CD14-positive monocyte (primary cell): ENCODE measurements at regions not wholly inside any gene's neighbourhood (a gene's known extent, or its start where the extent isn't known, plus 50 kb on each side); places are given as distances from the start of the nearest gene placed in this dataset.

Source experiments
- DNase-seq, 3 donors: peaks; one replicate each; pipeline ENCODE4 v3.0.0-alpha.2; 2011 to 2022
- H2AFZ ChIP-seq: 2 replicates; pipeline ENCODE4 v1.6.0; 2012; ENCODE audit warnings: mild to moderate bottlenecking, low read depth, low read length, inconsistent platforms; ENCODE audit not compliant: insufficient read depth, poor library complexity, severe bottlenecking
- H3K27ac ChIP-seq, 2 donors: 1 replicate in 1 of 2; 2 replicates in 1 of 2; pipeline ENCODE4 v1.5.1; 2012 to 2013; ENCODE audit warnings: low read length in 2 of 2, control low read depth in 1 of 2, inconsistent platforms in 1 of 2, low read depth in 1 of 2, mild to moderate bottlenecking in 1 of 2
- H3K27me3 ChIP-seq, 2 donors: one replicate each; pipeline versions ENCODE4 v1.6.0 to v1.6.1; 2011 to 2013; ENCODE audit warnings: low read length in 2 of 2; ENCODE audit not compliant: control insufficient read depth in 2 of 2, insufficient read depth in 2 of 2
- H3K36me3 ChIP-seq, 2 donors: replicated peaks in 1 of 2; 1 replicate in 1 of 2; 2 replicates in 1 of 2; pipeline versions ENCODE4 v1.5.1 to v1.6.1; 2012 to 2013; ENCODE audit warnings: low read length in 2 of 2, control low read depth in 1 of 2, inconsistent platforms in 1 of 2, mild to moderate bottlenecking in 1 of 2; ENCODE audit not compliant: insufficient read depth in 2 of 2, control insufficient read depth in 1 of 2
- H3K4me1 ChIP-seq, 2 donors: 1 replicate in 1 of 2; 2 replicates in 1 of 2; pipeline versions ENCODE4 v1.5.1 to v1.6.1; 2012 to 2013; ENCODE audit warnings: low read length in 2 of 2, control low read depth in 1 of 2, inconsistent platforms in 1 of 2, mild to moderate bottlenecking in 1 of 2, moderate library complexity in 1 of 2; ENCODE audit not compliant: insufficient read depth in 2 of 2, control insufficient read depth in 1 of 2
- H3K4me2 ChIP-seq: replicated peaks from 2 replicates; pipeline ENCODE3; 2012; ENCODE audit warnings: low read length, moderate library complexity, mild to moderate bottlenecking; ENCODE audit not compliant: poor library complexity, severe bottlenecking; ENCODE audit errors: extremely low read depth
- H3K4me3 ChIP-seq, 3 experiments: fragments of 200-600 bp in 1 of 3; sonication (generic) in 1 of 3; replicated peaks in 1 of 3; 1 replicate in 2 of 3; 2 replicates in 1 of 3; pipeline ENCODE4 v1.5.1; 2011 to 2013; ENCODE audit warnings: low read length in 3 of 3, mild to moderate bottlenecking in 3 of 3, control low read depth in 2 of 3, low read depth in 2 of 3, inconsistent platforms in 1 of 3, moderate library complexity in 1 of 3
- H3K79me2 ChIP-seq: 2 replicates; pipeline ENCODE4 v1.6.0; 2012; ENCODE audit warnings: mild to moderate bottlenecking, control low read depth, inconsistent platforms, low read length, moderate library complexity; ENCODE audit not compliant: insufficient read depth
- H3K9ac ChIP-seq: 2 replicates; pipeline ENCODE4 v1.6.0; 2017; ENCODE audit warnings: low read length, mild to moderate bottlenecking; ENCODE audit not compliant: insufficient read depth, poor library complexity, severe bottlenecking
- H3K9me3 ChIP-seq, 2 donors: replicated peaks in 1 of 2; 1 replicate in 1 of 2; 2 replicates in 1 of 2; pipeline versions ENCODE4 v1.5.1 to v1.6.1; 2012 to 2013; ENCODE audit warnings: low read length in 2 of 2, control low read depth in 1 of 2; ENCODE audit not compliant: control insufficient read depth in 1 of 2, insufficient read depth in 1 of 2
- H4K20me1 ChIP-seq: 2 replicates; pipeline ENCODE4 v1.6.0; 2012; ENCODE audit warnings: mild to moderate bottlenecking, low read length, control low read depth, moderate library complexity; ENCODE audit not compliant: insufficient read depth
- H3K27ac Mint-ChIP-seq, 7 donors: one replicate each; pipeline ENCODE4 v1.8.0; 2020; ENCODE audit warnings: mild to moderate bottlenecking in 7 of 7, mixed read lengths in 7 of 7, moderate library complexity in 6 of 7, inconsistent platforms in 2 of 7
- H3K27me3 Mint-ChIP-seq, 3 donors: one replicate each; pipeline ENCODE4 v1.8.0; 2021 to 2022; ENCODE audit warnings: low read depth in 3 of 3, mild to moderate bottlenecking in 3 of 3, mixed read lengths in 3 of 3, moderate library complexity in 3 of 3, inconsistent platforms in 1 of 3
- H3K36me3 Mint-ChIP-seq, 2 donors: one replicate each; pipeline ENCODE4 v1.8.0; 2020; ENCODE audit warnings: mixed read lengths in 2 of 2, inconsistent platforms in 1 of 2, mild to moderate bottlenecking in 1 of 2
- H3K4me1 Mint-ChIP-seq: one replicate; pipeline ENCODE4 v1.8.0; 2020; ENCODE audit warnings: mild to moderate bottlenecking, mixed read lengths
- H3K4me3 Mint-ChIP-seq, 2 donors: one replicate each; pipeline ENCODE4 v1.8.0; 2020; ENCODE audit warnings: mild to moderate bottlenecking in 2 of 2, mixed read lengths in 2 of 2, moderate library complexity in 1 of 2
- H3K9me3 Mint-ChIP-seq, 7 donors: one replicate each; pipeline ENCODE4 v1.8.0; 2020 to 2022; ENCODE audit warnings: mixed read lengths in 7 of 7, mild to moderate bottlenecking in 6 of 7, moderate library complexity in 6 of 7, inconsistent platforms in 2 of 7
- CTCF ChIP-seq: fragments of 200-600 bp; IDR thresholded peaks from one replicate; pipeline ENCODE4 v1.8.0; 2022; ENCODE audit warnings: antibody characterized with exemption, mild to moderate bottlenecking
- WGBS: methylation state at CpG from one replicate; pipeline ENCODE4 v1.1.5; 2013; ENCODE audit warnings: missing lambda C conversion rate; ENCODE audit not compliant: insufficient coverage; 5-methylcytosine and 5-hydroxymethylcytosine counted together
- intact Hi-C, 2 donors: fragments of 100-400 bp; cut with micrococcal nuclease; formaldehyde crosslinking; loops; one replicate each; pipeline versions ENCODE4 v1.15.0 to v1.15.1; 2023

GRCh38 chr14:49988080-49988990 lies 95.5 kb downstream of the ARF6 start:
- H3K4me3 Mint-ChIP-seq: no peak overlapping the region
- no peaks in the 10 kb centered on the region for H4K20me1 ChIP-seq
- no peak overlapping the region for H3K4me3 ChIP-seq
- no peak for TF ChIP-seq CTCF
- no peak overlapping the region for H3K9ac ChIP-seq
- peaks cover 0 to 3% (median 1%) of the 10 kb centered on the region in 3 donors for H3K27me3 Mint-ChIP-seq
- no peaks in the 10 kb centered on the region for H3K79me2 ChIP-seq
- H3K36me3 ChIP-seq: no peaks in the 10 kb centered on the region
- peaks cover 8% of the 10 kb centered on the region for H3K4me1 Mint-ChIP-seq
- H3K4me2 ChIP-seq: no peak overlapping the region
- WGBS: 100% methylated on average over 6 of the region's 9 CpGs
- H3K27ac ChIP-seq: no peak overlapping the region
- no peak for DNase-seq
- H3K4me1 ChIP-seq: no peaks in the 10 kb centered on the region
- no peaks in the 10 kb centered on the region for H3K36me3 Mint-ChIP-seq
- H3K9me3 ChIP-seq: no peaks in the 10 kb centered on the region
- no peaks in the 10 kb centered on the region for H3K9me3 Mint-ChIP-seq
- intact Hi-C loops: loop anchor here in 1 of 2 donors (10.0 kb wide), 1 partner anchor 46 kb away; no protein-coding TSS in a partner anchor
- no peaks in the 10 kb centered on the region for H3K27me3 ChIP-seq
- peak overlapping the region in 1 of 7 donors; percentile 5 for H3K27ac Mint-ChIP-seq
- H2AFZ ChIP-seq: no peak overlapping the region

- Histone ChIP-seq H3K9ac (no peak overlapping the region), H2AFZ (no peak overlapping the region), H3K9me3 (no peaks in the 10 kb centered on the region), H4K20me1 (no peaks in the 10 kb centered on the region), H3K36me3 (no peaks in the 10 kb centered on the region), H3K27ac (no peak overlapping the region), H3K4me2 (no peak overlapping the region), H3K4me3 (no peak overlapping the region), H3K4me1 (no peaks in the 10 kb centered on the region), H3K79me2 (no peaks in the 10 kb centered on the region), H3K27me3 (no peaks in the 10 kb centered on the region)
- Mint-ChIP-seq H3K9me3 (no peaks in the 10 kb centered on the region), H3K36me3 (no peaks in the 10 kb centered on the region), H3K27me3 (peaks cover 0 to 5% (median 4%) of the 10 kb centered on the region in 3 donors), H3K4me1 (peaks cover 8% of the 10 kb centered on the region), H3K4me3 (no peak overlapping the region), H3K27ac (peak overlapping the region in 3 of 7 donors; percentile 1 to 44 (median 7))
- no peak for TF ChIP-seq CTCF
- no peak for DNase-seq
- WGBS: no CpG with 5 or more reads among the region's 2 CpGs
- intact Hi-C loops: loop anchor here in 1 of 2 donors (10.0 kb wide), 1 partner anchor 45 kb away; no protein-coding TSS in a partner anchor
These were observed 97.1 kb downstream of the ARF6 start for GRCh38 chr14:49989966-49990365.
